ENCODE measurements at regions not wholly inside any gene's neighbourhood (a gene's known extent, or its start where the extent isn't known, plus 50 kb on each side); places are given as distances from the start of the nearest gene placed in this dataset.

DNA sequence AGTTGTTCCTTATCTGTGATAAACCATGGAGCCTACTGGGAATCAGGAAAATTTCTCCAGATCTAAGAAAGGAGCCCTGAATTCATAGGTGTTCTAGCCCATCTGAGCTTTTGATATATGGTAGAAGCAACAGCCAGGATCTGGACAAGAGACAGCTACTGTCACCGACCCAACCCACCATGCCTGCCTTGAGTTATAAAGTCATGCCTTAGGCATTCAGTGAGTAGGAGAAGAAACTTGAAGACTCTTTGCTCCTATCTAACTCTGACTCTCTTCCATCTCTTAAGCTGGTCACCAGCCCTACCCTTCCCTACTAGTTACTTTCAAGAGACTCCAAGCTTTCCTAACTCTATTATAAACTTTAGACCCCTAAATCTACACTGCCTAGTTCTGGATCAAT, 83.9 kb upstream of the FAM9B start:
- Histone ChIP-seq H3K36me3 (replicated peaks in 1 of 2; ENCODE audit: control extremely low read depth in 1 of 2, control insufficient read depth in 1 of 2, extremely low read depth in 1 of 2, insufficient read depth in 2 of 2, low read length in 1 of 2) (no peaks in the 10 kb centered on the region), H3K9ac (ENCODE audit: low read length) (no peak overlapping the region), H3K9me3 (ENCODE audit: control extremely low read depth in 1 of 3, control insufficient read depth in 2 of 3, insufficient read depth in 1 of 3, low read length in 2 of 3) (no peaks in the 10 kb centered on the region), H3K27ac (ENCODE audit: low read length in 2 of 2) (no peak overlapping the region), H3K4me1 (ENCODE audit: control insufficient read depth in 2 of 2, insufficient read depth in 2 of 2, low read length in 2 of 2) (no peaks in the 10 kb centered on the region), H3K4me2 (replicated peaks; ENCODE audit: low read depth, low read length, poor library complexity, severe bottlenecking) (no peak overlapping the region), H3K79me2 (ENCODE audit: control insufficient read depth, insufficient read depth, low read length) (no peaks in the 10 kb centered on the region), H4K20me1 (ENCODE audit: control insufficient read depth, insufficient read depth, low read length, poor library complexity, severe bottlenecking) (no peaks in the 10 kb centered on the region), H3K27me3 (replicated peaks in 1 of 4; ENCODE audit: control extremely low read depth in 1 of 4, control insufficient read depth in 3 of 4, insufficient read depth in 4 of 4, low read length in 3 of 4) (peaks cover 0 to 2% (median 0%) of the 10 kb centered on the region in 4 experiments), H3K4me3 (ENCODE audit: control extremely low read depth in 1 of 5, extremely low read depth in 1 of 5, insufficient read depth in 1 of 5, low read depth in 2 of 5, low read length in 4 of 5) (no peak overlapping the region), H2AFZ (ENCODE audit: insufficient read depth, low read depth, low read length, poor library complexity, severe bottlenecking) (no peak overlapping the region)
- ChIA-PET POLR2A (no interaction called here), CTCF (no interaction called here)
- WGBS (ENCODE audit: insufficient coverage): no CpG with 5 or more reads among the region's 1 CpG
- intact Hi-C loops (cut with micrococcal nuclease): no loop called here
- DNase-seq (no peak), ATAC-seq (ENCODE audit: low read depth) (no peak)
- Mint-ChIP-seq H3K9me3 (ENCODE audit: insufficient read depth) (no peaks in the 10 kb centered on the region), H3K4me1 (no peaks in the 10 kb centered on the region), H3K4me3 (no peak overlapping the region), H3K27me3 (peaks cover 17% of the 10 kb centered on the region), H3K27ac (no peak overlapping the region)
- TF ChIP-seq, protein P1, sequence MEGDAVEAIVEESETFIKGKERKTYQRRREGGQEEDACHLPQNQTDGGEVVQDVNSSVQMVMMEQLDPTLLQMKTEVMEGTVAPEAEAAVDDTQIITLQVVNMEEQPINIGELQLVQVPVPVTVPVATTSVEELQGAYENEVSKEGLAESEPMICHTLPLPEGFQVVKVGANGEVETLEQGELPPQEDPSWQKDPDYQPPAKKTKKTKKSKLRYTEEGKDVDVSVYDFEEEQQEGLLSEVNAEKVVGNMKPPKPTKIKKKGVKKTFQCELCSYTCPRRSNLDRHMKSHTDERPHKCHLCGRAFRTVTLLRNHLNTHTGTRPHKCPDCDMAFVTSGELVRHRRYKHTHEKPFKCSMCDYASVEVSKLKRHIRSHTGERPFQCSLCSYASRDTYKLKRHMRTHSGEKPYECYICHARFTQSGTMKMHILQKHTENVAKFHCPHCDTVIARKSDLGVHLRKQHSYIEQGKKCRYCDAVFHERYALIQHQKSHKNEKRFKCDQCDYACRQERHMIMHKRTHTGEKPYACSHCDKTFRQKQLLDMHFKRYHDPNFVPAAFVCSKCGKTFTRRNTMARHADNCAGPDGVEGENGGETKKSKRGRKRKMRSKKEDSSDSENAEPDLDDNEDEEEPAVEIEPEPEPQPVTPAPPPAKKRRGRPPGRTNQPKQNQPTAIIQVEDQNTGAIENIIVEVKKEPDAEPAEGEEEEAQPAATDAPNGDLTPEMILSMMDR (IDR thresholded peaks at IDR 0.05): no peak
- no peak for TF ChIP-seq EZH2 (IDR thresholded peaks at IDR 0.05; ENCODE audit: borderline replicate concordance, insufficient read depth, low read depth, low read length, poor library complexity, severe bottlenecking)

DNA sequence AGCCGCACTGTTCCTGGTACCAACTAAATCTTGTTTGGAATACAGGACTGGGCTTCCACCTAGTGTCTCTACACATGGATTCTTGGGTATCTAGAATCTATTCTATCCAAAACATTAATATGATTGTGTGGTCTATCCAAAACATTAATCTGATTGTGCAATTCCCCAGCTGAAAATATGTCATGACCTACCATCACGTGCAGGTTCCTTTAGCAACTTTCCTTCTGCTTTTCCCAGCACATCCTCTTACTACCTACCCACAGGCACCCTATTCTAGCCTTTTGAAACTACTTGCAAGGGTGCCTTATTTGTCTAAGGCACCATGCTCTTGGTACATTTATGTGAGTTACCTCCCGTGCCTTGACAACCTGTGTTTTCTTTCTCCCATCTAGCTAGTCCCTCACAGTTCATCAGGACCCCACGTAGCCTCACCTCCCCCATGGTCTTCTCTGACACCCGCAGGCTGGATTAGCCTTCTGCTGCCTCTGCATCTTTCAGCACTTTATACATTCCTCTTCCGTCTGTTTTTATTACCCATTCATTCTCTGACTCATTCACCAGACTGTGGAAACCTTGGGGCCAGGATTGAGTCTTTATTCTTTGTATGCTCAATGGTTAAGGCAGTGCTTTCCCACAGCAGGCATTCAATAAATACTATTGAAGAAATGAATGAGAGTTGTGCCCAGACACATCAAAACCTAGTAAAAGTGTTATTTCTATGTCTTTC, 88.8 kb upstream of the FAM9B start:
- no peak overlapping the region for H3K9ac ChIP-seq (ENCODE audit: low read length)
- DNase-seq: no peak
- H3K27ac Mint-ChIP-seq: no peak overlapping the region
- CTCF ChIA-PET: no interaction called here
- 100% methylated on average over 1 of the region's 6 CpGs for WGBS (ENCODE audit: insufficient coverage)
- H2AFZ ChIP-seq (ENCODE audit: insufficient read depth, low read depth, low read length, poor library complexity, severe bottlenecking): no peak overlapping the region
- TF ChIP-seq, protein P1 (IDR thresholded peaks at IDR 0.05): no peak
- TF ChIP-seq EZH2 (IDR thresholded peaks at IDR 0.05; ENCODE audit: borderline replicate concordance, insufficient read depth, low read depth, low read length, poor library complexity, severe bottlenecking): no peak
- intact Hi-C loops (cut with micrococcal nuclease): no loop called here
- no peaks in the 10 kb centered on the region for H3K4me1 ChIP-seq (ENCODE audit: control insufficient read depth in 2 of 2, insufficient read depth in 2 of 2, low read length in 2 of 2)
- H3K27me3 Mint-ChIP-seq: peaks cover 17% of the 10 kb centered on the region
- no peaks in the 10 kb centered on the region for H3K36me3 ChIP-seq (replicated peaks in 1 of 2; ENCODE audit: control extremely low read depth in 1 of 2, control insufficient read depth in 1 of 2, extremely low read depth in 1 of 2, insufficient read depth in 2 of 2, low read length in 1 of 2)
- no peaks in the 10 kb centered on the region for H3K27me3 ChIP-seq (replicated peaks in 1 of 4; ENCODE audit: control extremely low read depth in 1 of 4, control insufficient read depth in 3 of 4, insufficient read depth in 4 of 4, low read length in 3 of 4)
- H3K79me2 ChIP-seq (ENCODE audit: control insufficient read depth, insufficient read depth, low read length): no peaks in the 10 kb centered on the region
- H3K27ac ChIP-seq (ENCODE audit: low read length in 2 of 2): no peak overlapping the region
- no peak overlapping the region for H3K4me3 ChIP-seq (ENCODE audit: control extremely low read depth in 1 of 5, extremely low read depth in 1 of 5, insufficient read depth in 1 of 5, low read depth in 2 of 5, low read length in 4 of 5)
- POLR2A ChIA-PET: no interaction called here
- H3K9me3 Mint-ChIP-seq (ENCODE audit: insufficient read depth): no peaks in the 10 kb centered on the region
- H3K4me1 Mint-ChIP-seq: no peaks in the 10 kb centered on the region
- no peaks in the 10 kb centered on the region for H3K9me3 ChIP-seq (ENCODE audit: control extremely low read depth in 1 of 3, control insufficient read depth in 2 of 3, insufficient read depth in 1 of 3, low read length in 2 of 3)
- no peaks in the 10 kb centered on the region for H4K20me1 ChIP-seq (ENCODE audit: control insufficient read depth, insufficient read depth, low read length, poor library complexity, severe bottlenecking)
- H3K4me3 Mint-ChIP-seq: no peak overlapping the region
- H3K4me2 ChIP-seq (replicated peaks; ENCODE audit: low read depth, low read length, poor library complexity, severe bottlenecking): no peak overlapping the region
- ATAC-seq (ENCODE audit: low read depth): no peak

Measured in B cell (primary cell).